HG02642 (cell line): ENCODE measurements at regions not wholly inside any gene's neighbourhood (a gene's known extent, or its start where the extent isn't known, plus 50 kb on each side); places are given as distances from the start of the nearest gene placed in this dataset.
"Not testable (repeated sequence)": the region's sequence is repeated elsewhere in the genome, so short reads cannot be mapped to it uniquely, and the experiment has no call there.

ENCODE experiments used
- ATAC-seq: cut with Tn5 transposase; IDR thresholded peaks from one replicate; pipeline ENCODE4 v1.9.1; 2021; ENCODE audit warnings: mild to moderate bottlenecking; ENCODE audit not compliant: unreplicated experiment, poor library complexity

GRCh38 chr9:2387166-2387565 is 234.4 kb upstream of the VLDLR start:
- no peak for ATAC-seq

- no peak for ATAC-seq
These were observed 232.2 kb upstream of the VLDLR start for GRCh38 chr9:2389404-2389803.

GRCh38 chr9:2390028-2390427 is 231.6 kb upstream of the VLDLR start:
- no peak for ATAC-seq

- ATAC-seq: not testable (repeated sequence)
These were observed 230.0 kb upstream of the VLDLR start for GRCh38 chr9:2391509-2392132.

GRCh38 chr9:2394087-2394741 is 227.4 kb upstream of the VLDLR start:
- ATAC-seq: not testable (repeated sequence)

GRCh38 chr9:2395814-2396612 is 225.6 kb upstream of the VLDLR start:
- ATAC-seq: no peak

GRCh38 chr9:2396622-2397285 is 224.8 kb upstream of the VLDLR start:
- no peak for ATAC-seq

- not testable (repeated sequence) for ATAC-seq
These were observed 223.7 kb upstream of the VLDLR start for GRCh38 chr9:2397875-2398274.

GRCh38 chr9:2401746-2402145 is 219.8 kb upstream of the VLDLR start:
- not testable (repeated sequence) for ATAC-seq

- ATAC-seq: no peak
These were observed 217.9 kb upstream of the VLDLR start for GRCh38 chr9:2403701-2404100.

- no peak for ATAC-seq
These were observed 215.3 kb upstream of the VLDLR start for GRCh38 chr9:2406252-2406651.

- ATAC-seq: no peak
These were observed 214.1 kb upstream of the VLDLR start for GRCh38 chr9:2407450-2407849.

- no peak for ATAC-seq
These were observed 209.9 kb upstream of the VLDLR start for GRCh38 chr9:2411459-2412215.

- ATAC-seq: no peak
These were observed 208.3 kb upstream of the VLDLR start for GRCh38 chr9:2413160-2413805.

- no peak for ATAC-seq
These were observed 207.1 kb upstream of the VLDLR start for GRCh38 chr9:2414465-2414864.

GRCh38 chr9:2415326-2415725 is 206.3 kb upstream of the VLDLR start:
- ATAC-seq: no peak

GRCh38 chr9:2417730-2418129 is 203.9 kb upstream of the VLDLR start:
- no peak for ATAC-seq

GRCh38 chr9:2418619-2419018 is 203.0 kb upstream of the VLDLR start:
- no peak for ATAC-seq

- no peak for ATAC-seq
These were observed 202.2 kb upstream of the VLDLR start for GRCh38 chr9:2419347-2419746.

GRCh38 chr9:2420543-2420942 is 201.0 kb upstream of the VLDLR start:
- no peak for ATAC-seq
